22Rv1 (cell line): ENCODE measurements at regions not wholly inside any gene's neighbourhood (a gene's known extent, or its start where the extent isn't known, plus 50 kb on each side); places are given as distances from the start of the nearest gene placed in this dataset.

ENCODE experiments used
- H3K27ac ChIP-seq: fragments of 450-650 bp; 2 replicates; pipeline ENCODE4 v1.5.1; 2017
- ZFX ChIP-seq: fragments of 450-650 bp; IDR thresholded peaks from 2 replicates; pipeline ENCODE4 v1.6.1; 2017; ENCODE audit warnings: antibody characterized with exemption, borderline replicate concordance
- TF ChIP-seq, protein P1 (sequence below): fragments of 450-650 bp; IDR thresholded peaks from 2 replicates; pipeline ENCODE4 v1.5.1; 2017; ENCODE audit warnings: mild to moderate bottlenecking

DNA sequence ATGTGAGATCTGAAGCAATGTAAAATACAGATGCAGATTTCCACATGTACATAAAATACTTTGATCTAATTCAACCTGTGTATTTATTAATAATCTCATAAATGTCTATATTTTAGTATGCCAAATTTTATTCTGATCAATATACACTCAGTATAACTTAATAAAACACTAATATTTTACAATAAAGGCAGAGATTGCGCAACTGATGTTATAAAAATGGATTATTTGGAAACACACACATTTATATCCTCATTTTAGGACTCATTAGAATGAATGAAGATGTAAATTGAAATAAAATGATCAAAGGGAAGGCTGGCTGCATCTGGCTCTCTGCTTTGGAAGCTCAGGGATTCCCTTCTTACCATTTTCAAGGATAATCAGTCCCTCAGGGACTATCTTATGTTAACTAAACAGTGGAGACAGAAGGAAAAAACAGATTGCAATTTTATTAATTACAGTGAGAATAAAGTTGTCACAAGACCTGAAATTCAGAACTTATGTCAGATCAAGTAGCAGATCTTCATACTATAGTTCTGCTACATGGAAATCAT, 900.9 kb upstream of the EPHA5 start:
- H3K27ac ChIP-seq = no peak overlapping the region
- TF ChIP-seq ZFX = no peak
- TF ChIP-seq, protein P1, sequence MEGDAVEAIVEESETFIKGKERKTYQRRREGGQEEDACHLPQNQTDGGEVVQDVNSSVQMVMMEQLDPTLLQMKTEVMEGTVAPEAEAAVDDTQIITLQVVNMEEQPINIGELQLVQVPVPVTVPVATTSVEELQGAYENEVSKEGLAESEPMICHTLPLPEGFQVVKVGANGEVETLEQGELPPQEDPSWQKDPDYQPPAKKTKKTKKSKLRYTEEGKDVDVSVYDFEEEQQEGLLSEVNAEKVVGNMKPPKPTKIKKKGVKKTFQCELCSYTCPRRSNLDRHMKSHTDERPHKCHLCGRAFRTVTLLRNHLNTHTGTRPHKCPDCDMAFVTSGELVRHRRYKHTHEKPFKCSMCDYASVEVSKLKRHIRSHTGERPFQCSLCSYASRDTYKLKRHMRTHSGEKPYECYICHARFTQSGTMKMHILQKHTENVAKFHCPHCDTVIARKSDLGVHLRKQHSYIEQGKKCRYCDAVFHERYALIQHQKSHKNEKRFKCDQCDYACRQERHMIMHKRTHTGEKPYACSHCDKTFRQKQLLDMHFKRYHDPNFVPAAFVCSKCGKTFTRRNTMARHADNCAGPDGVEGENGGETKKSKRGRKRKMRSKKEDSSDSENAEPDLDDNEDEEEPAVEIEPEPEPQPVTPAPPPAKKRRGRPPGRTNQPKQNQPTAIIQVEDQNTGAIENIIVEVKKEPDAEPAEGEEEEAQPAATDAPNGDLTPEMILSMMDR = no peak

DNA sequence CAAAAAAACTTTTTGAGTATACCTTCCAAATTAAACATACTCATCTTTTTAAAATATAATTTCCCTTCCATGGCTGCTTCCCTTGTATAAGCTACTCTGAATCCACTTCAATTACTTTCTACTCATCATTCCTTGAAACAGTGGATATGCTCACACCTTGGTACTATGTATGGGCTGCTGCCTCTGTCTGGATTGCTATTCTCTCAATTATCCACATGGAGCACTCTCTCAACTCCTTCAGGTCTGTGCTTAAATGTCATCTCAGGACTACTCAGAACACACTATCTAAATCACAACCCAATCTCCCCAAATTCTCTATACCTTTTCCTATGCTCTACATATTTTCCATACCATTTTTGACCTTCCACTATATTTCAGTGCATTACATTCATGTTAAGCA, 898.9 kb upstream of the EPHA5 start:
- TF ChIP-seq, protein P1 = peak; percentile 39
- no peak for TF ChIP-seq ZFX
- no peak overlapping the region for H3K27ac ChIP-seq

DNA sequence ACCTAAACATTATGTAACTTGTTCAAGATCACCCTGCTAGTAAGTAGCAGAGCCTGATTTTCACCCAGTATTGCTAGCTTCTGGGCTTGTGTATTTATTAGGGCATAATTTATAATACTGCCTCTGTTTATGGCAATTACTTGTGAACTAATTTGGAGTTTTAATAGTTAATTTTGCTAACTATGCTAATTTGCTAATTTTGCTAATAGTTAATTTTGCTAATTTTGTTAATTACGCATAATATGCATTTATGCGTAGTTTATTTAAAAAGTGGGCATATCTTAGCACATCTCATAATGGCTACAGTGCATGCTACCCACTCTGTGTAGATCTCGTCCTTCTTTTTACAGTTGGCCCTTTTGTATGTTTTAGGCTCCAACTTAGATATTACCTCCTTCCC, 898.1 kb upstream of the EPHA5 start:
- H3K27ac ChIP-seq = peak overlapping the region; percentile 37
- TF ChIP-seq, protein P1 = no peak
- TF ChIP-seq ZFX = no peak

DNA sequence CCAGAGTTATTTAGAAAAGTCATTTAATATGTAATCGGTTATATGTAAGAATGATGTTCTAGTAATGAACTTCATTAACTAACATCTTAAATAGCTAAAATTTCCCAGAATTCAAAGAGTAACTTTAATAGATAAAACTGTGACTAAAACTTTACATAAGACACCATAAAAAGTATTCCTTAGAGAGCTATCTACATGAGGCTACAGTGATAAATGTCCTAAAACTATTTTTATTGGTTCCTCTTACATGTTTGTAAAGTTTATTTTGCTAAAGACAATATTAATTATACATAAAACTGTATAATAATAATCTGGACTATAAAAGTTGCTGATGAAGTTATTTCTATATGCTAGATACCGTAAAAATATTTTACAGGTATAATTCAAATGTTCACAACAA, 897.7 kb upstream of the EPHA5 start:
- peak overlapping the region; percentile 37 for H3K27ac ChIP-seq
- no peak for TF ChIP-seq ZFX
- TF ChIP-seq, protein P1 = no peak

DNA sequence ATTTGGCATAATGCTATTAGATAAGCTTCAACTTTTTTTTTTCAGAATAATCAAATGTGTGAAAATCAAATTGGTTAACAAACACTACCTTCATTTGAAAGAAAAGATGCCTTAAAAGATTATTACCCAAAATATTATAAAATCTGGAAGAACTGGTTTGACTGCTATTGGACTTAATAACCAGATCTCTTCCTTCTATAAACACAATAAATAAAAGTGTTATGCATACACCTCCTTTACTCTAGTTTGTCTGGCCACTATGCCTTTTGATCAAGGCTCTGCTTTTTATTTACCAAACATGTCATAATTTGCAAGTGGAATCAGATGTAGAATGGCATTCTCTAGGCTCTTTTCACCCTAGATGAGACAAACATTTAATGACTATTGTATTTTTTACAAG, 897.3 kb upstream of the EPHA5 start:
- H3K27ac ChIP-seq = peak overlapping the region; percentile 37
- TF ChIP-seq, protein P1 = no peak
- TF ChIP-seq ZFX = no peak

DNA sequence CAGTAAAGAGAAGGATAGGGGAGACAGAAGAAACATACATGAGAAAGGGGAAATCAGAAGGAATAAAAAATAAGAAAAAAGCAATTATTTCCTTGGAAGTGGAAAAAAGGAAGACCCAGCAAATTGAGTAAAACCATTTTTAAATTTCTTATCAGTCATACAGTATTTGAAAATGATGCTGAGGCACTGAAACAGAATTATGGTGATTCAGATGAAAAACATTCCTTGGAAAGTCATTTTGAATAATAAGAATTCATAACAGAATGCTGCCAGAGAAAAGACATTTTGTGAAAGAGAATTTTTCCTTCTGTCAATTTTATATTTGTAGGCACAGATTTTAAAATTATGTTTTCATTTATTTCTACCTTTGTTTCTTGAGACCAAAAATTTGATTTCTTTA, 895.5 kb upstream of the EPHA5 start:
- H3K27ac ChIP-seq = no peak overlapping the region
- TF ChIP-seq, protein P1 = no peak
- no peak for TF ChIP-seq ZFX

DNA sequence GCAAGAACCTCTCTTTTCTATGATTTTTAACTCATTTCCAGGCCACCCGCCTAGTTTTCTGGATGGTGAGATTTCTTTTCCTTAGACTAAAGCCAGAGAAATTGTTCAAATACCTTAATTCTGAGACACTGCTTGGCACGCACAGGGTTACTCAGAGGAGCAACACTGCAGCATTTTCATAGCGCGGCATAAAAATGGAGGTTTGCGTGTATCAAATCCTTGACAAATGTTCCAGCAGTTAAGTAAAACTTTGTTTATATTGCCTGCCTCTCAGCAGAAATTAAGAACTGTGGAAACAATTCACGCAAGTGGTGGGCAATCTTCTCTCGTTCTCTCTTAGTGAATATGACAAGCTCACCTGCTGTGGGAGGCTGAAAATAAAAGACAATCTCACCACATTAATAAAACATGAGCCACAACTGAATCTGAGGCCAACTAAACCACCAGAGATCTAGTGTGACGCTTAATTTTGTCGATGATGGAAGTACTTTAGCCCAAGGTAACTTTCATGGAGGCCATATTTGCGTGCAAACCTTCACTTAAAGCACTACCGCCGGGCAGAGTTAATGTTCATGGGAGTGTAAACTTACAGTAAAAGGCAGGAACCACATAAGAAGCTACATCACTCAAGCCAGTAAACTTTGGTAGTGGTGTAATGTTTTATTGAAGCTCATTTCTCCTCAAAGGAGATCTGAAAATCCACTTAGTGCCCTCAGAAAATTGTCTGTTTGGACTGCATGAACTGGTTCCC, 894.8 kb upstream of the EPHA5 start:
- TF ChIP-seq, protein P1 = no peak
- no peak for TF ChIP-seq ZFX
- H3K27ac ChIP-seq = no peak overlapping the region
